Right atrium auricular region (tissue), 2 donors: ENCODE measurements at regions not wholly inside any gene's neighbourhood (a gene's known extent, or its start where the extent isn't known, plus 50 kb on each side); places are given as distances from the start of the nearest gene placed in this dataset.

Source experiments
- DNase-seq: peaks from one replicate; pipeline ENCODE4 v3.0.0-alpha.2; 2019; ENCODE audit warnings: low spot score
- H3K27ac ChIP-seq, 2 donors: fragments of 200-600 bp; sonication (generic); 1 replicate in 1 of 2; 2 replicates in 1 of 2; pipeline ENCODE4 v1.5.1; 2016 to 2019
- H3K27me3 ChIP-seq, 2 donors: fragments of 200-600 bp; sonication (generic); one replicate each; pipeline versions ENCODE4 v1.5.1 to v1.6.0; 2017 to 2019
- H3K36me3 ChIP-seq: fragments of 200-600 bp; sonication (generic); one replicate; pipeline ENCODE4 v1.5.1; 2016
- H3K4me1 ChIP-seq, 2 donors: fragments of 200-600 bp; sonication (generic); one replicate each; pipeline versions ENCODE4 v1.5.1 to v1.6.0; 2017 to 2019
- H3K4me3 ChIP-seq, 2 donors: fragments of 200-600 bp; sonication (generic); 1 replicate in 1 of 2; 2 replicates in 1 of 2; pipeline ENCODE4 v1.5.1; 2017 to 2019; ENCODE audit warnings: mild to moderate bottlenecking in 1 of 2, moderate library complexity in 1 of 2
- H3K9me3 ChIP-seq, 2 donors: fragments of 200-600 bp; sonication (generic); one replicate each; pipeline ENCODE4 v1.5.1; 2019
- CTCF ChIP-seq, 2 donors: fragments of 200-600 bp; sonication (generic); IDR thresholded peaks; one replicate each; pipeline ENCODE4 v1.5.1; 2019; ENCODE audit warnings: antibody characterized with exemption in 2 of 2

DNA sequence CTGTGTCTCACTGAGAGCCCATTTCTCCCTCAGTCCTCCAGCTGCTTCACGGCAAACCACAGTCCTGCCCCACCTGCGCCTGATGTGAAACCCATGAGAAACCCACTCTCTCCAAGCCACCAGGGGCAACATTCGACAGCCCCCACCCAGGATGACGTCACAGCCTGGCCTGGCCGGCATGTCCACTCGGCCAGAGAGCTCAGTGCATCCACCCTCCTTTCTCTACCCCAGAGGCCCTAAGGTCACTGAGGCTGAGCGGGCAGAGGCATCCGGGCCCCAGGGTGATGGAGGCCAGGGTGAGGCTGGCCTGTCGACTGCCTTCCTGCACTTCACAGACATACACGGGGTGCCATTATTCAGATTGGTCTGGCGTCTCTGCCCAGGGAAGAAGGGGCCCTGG, 402.7 kb upstream of the MYT1L start:
- no peak for DNase-seq
- no peaks in the 10 kb centered on the region for H3K4me1 ChIP-seq
- no peaks in the 10 kb centered on the region for H3K27me3 ChIP-seq
- no peak overlapping the region for H3K27ac ChIP-seq
- H3K36me3 ChIP-seq, result no peaks in the 10 kb centered on the region
- H3K9me3 ChIP-seq, result no peaks in the 10 kb centered on the region
- H3K4me3 ChIP-seq, result no peak overlapping the region
- no peak for TF ChIP-seq CTCF (IDR thresholded peaks at IDR 0.05)

- TF ChIP-seq CTCF (IDR thresholded peaks at IDR 0.05), result no peak
- H3K27ac ChIP-seq, result no peak overlapping the region
- no peaks in the 10 kb centered on the region for H3K27me3 ChIP-seq
- no peak for DNase-seq
- no peaks in the 10 kb centered on the region for H3K9me3 ChIP-seq
- no peaks in the 10 kb centered on the region for H3K4me1 ChIP-seq
- H3K36me3 ChIP-seq, result no peaks in the 10 kb centered on the region
- no peak overlapping the region for H3K4me3 ChIP-seq
Measured at GRCh38 chr2:2732331-2733119, 401.4 kb upstream of the MYT1L start.

- H3K36me3 ChIP-seq, result no peaks in the 10 kb centered on the region
- H3K9me3 ChIP-seq, result no peaks in the 10 kb centered on the region
- DNase-seq, result no peak
- no peaks in the 10 kb centered on the region for H3K27me3 ChIP-seq
- H3K4me1 ChIP-seq, result no peaks in the 10 kb centered on the region
- no peak overlapping the region for H3K27ac ChIP-seq
- H3K4me3 ChIP-seq, result no peak overlapping the region
- no peak for TF ChIP-seq CTCF (IDR thresholded peaks at IDR 0.05)
Measured at GRCh38 chr2:2731816-2732284, 400.8 kb upstream of the MYT1L start.

DNA sequence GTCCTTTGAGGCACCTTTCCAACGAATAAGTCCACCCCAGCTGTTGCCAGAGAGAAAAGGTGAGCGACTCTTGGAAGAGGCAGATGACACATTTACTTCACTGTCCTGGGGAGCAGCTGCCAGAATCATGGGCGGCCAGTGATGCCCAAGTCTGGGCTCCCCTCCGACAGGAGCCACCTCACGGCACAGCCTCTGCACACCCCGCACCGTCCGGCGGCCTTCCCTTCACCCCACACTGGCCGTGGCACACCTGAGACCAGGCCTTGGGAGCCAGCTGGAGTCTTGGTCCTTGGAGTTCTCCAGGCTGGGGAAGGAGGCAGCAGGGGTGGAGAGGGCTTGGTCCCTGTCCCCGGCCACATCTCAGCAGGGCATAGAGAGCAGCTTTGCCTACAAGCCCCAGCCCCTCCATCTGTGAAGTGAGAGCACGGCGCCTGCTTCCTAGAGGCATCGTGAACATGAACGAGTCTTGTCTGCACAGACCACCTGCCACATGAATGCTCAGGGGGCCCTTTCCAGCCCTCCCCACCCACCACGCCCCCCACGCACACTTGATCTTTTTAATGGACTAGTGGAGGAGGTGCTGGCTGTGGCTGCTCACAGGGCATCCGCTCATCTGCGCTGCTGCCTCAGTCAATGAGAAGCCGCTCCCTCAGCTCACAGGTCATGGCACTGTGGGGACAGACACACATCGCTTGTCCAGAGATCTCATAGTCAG, 400.2 kb upstream of the MYT1L start:
- no peak for DNase-seq
- Histone ChIP-seq H3K4me3 (no peak overlapping the region), H3K9me3 (no peaks in the 10 kb centered on the region), H3K27ac (no peak overlapping the region), H3K36me3 (no peaks in the 10 kb centered on the region), H3K4me1 (no peaks in the 10 kb centered on the region), H3K27me3 (no peaks in the 10 kb centered on the region)
- TF ChIP-seq CTCF (IDR thresholded peaks at IDR 0.05), result no peak

- Histone ChIP-seq H3K9me3 (no peaks in the 10 kb centered on the region), H3K4me3 (no peak overlapping the region), H3K4me1 (no peaks in the 10 kb centered on the region), H3K27ac (no peak overlapping the region), H3K27me3 (no peaks in the 10 kb centered on the region), H3K36me3 (no peaks in the 10 kb centered on the region)
- DNase-seq, result no peak
- no peak for TF ChIP-seq CTCF (IDR thresholded peaks at IDR 0.05)
Measured at GRCh38 chr2:2730301-2730833, 399.3 kb upstream of the MYT1L start.
